22Rv1 (cell line): ENCODE measurements at regions not wholly inside any gene's neighbourhood (a gene's known extent, or its start where the extent isn't known, plus 50 kb on each side); places are given as distances from the start of the nearest gene placed in this dataset.

Experiments
- H3K27ac ChIP-seq: fragments of 450-650 bp; 2 replicates; pipeline ENCODE4 v1.5.1; 2017
- ZFX ChIP-seq: fragments of 450-650 bp; IDR thresholded peaks from 2 replicates; pipeline ENCODE4 v1.6.1; 2017; ENCODE audit warnings: antibody characterized with exemption, borderline replicate concordance
- TF ChIP-seq, protein P1 (sequence below): fragments of 450-650 bp; IDR thresholded peaks from 2 replicates; pipeline ENCODE4 v1.5.1; 2017; ENCODE audit warnings: mild to moderate bottlenecking

DNA sequence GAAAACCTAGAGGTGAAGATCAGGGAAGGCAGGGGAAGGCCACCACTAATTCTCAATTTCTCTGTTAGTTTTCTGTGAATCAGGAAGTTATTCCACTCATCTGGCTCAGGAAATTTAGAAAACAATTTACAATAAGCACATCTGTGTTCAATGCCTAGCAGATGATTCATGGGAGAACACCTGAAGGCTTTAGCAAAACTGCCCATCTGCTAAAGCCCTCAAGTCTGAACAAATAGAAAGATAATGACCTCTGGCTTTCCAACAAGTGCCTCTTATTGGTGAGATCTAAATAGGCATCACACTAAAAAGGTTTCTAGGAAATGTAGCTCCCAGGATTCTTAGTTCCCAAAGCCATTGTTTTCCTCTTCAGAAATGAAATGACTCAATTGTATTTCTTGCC is 122.1 kb upstream of the GNPDA2 start:
- TF ChIP-seq, protein P1, sequence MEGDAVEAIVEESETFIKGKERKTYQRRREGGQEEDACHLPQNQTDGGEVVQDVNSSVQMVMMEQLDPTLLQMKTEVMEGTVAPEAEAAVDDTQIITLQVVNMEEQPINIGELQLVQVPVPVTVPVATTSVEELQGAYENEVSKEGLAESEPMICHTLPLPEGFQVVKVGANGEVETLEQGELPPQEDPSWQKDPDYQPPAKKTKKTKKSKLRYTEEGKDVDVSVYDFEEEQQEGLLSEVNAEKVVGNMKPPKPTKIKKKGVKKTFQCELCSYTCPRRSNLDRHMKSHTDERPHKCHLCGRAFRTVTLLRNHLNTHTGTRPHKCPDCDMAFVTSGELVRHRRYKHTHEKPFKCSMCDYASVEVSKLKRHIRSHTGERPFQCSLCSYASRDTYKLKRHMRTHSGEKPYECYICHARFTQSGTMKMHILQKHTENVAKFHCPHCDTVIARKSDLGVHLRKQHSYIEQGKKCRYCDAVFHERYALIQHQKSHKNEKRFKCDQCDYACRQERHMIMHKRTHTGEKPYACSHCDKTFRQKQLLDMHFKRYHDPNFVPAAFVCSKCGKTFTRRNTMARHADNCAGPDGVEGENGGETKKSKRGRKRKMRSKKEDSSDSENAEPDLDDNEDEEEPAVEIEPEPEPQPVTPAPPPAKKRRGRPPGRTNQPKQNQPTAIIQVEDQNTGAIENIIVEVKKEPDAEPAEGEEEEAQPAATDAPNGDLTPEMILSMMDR: no peak
- TF ChIP-seq ZFX: no peak

DNA sequence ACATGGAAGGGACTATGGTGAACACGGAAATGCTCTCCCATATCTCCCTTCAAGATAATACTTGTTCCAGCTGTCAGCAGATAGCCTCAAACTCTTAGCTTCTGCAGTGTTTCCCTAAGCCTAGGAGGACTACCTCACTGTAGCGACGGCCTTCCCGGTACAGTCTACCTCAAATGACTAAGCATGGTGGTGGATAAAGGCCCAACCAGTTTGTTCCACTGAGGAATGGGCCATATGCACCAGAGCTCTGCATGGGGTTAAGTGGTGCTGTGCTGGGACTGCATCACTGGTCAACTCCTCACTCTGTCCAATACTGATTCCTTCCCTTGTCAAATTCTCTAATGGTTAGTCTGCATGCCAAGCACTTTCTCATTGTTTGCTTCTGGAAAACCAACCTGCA is 119.6 kb upstream of the GNPDA2 start:
- no peak overlapping the region for H3K27ac ChIP-seq
- TF ChIP-seq ZFX: no peak
- TF ChIP-seq, protein P1: no peak

More for the DNA sequence above, 122.1 kb upstream of the GNPDA2 start:
- H3K27ac ChIP-seq: no peak overlapping the region

DNA sequence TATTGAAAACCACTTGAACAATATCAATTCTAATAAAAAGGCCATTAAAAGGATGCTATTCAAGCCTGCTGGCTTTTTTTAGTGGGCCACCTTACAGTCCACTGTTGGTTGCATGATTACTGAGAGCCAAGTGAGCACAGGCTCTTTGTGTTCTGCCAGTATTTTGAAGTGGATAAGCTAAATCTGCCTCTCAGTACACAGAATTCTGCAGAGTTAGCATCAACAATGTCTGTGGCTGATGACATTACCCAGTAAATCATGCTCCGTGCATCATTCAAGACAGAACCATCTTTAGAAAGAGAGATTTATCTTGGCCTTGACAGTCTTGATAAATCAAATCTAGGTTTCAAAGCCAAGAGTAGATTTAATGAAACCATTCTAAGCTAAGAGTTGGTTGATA is 119.0 kb upstream of the GNPDA2 start:
- TF ChIP-seq, protein P1: no peak
- TF ChIP-seq ZFX: no peak
- H3K27ac ChIP-seq: no peak overlapping the region

DNA sequence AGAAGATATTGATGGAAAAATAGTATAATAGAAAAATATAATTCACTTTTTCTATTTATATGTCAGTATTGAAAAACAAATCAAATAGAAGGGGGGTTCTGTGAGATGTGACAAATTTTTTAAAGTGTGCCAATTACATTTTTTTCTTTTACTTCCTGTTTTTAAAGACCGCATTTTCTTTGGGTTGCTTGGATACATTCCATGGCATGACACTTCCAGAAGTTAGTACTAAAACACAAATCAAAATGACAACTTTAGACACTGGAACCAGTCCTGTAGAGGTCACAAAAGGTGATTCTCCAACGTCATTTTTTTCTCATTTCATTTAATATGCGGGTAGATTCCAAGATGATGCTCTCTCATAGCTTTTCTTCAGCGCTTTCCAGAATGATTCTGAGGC is 116.2 kb upstream of the GNPDA2 start:
- TF ChIP-seq, protein P1: no peak
- TF ChIP-seq ZFX: no peak

DNA sequence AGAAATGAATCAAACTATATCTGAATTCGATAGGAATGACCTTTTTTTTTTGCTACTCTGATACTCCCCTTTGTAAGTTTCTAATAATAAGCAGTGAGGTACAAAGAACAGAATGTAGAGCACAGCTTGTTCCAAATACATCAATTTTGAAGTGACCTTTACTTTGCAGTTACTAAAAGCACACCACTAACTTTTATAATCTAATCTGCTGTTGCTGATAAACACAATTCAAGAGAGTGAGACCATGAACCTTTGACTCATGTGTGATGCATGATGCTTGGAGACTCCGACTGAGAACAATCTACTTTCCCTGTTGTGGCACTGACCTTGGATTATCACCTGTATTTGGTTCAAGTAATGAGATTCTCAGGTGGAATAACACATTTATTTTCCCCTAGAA is 91.6 kb upstream of the GNPDA2 start:
- H3K27ac ChIP-seq: no peak overlapping the region
- no peak for TF ChIP-seq ZFX
- TF ChIP-seq, protein P1: no peak

More for the DNA sequence above, 116.2 kb upstream of the GNPDA2 start:
- no peak overlapping the region for H3K27ac ChIP-seq

DNA sequence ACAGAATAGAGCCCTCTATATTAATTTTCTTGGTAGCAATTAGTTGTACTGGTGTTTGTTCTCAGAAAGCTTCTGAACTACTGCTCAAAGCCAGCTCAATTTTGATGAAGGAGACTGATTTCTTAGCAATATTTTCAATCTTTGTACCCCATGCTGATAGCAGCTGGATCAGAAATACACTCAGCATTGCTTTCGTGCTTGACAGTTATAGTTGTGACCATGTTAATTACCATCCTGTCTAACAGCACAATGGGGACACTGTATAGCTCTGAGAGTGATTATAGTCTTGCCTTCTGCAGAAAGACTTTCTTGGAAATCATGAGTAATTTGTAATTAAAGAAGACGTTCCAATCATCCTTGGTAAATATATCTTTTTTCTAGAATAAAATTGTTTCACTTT is 79.7 kb upstream of the GNPDA2 start:
- H3K27ac ChIP-seq: no peak overlapping the region
- no peak for TF ChIP-seq ZFX
- TF ChIP-seq, protein P1: no peak

DNA sequence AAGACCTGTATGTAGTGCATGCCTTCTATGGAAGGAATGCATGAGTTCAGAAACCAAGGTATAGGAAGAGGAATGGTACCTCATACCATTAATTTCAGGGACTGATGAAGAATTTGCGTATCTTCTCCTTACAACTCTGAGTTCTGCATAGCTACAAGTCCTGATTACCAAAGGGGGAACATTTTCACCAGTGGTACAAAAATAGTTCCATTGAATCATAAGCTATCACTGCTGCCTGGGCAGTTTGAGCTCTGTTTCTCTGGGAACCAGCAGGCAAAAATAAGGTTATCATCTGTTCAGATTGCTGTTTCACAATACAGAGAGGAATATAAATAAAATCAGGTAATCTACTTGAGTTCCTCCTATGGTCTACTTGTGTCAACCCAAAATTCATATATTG is 77.9 kb upstream of the GNPDA2 start:
- H3K27ac ChIP-seq: no peak overlapping the region
- TF ChIP-seq, protein P1: no peak
- TF ChIP-seq ZFX: no peak
